ENCODE measurements at regions not wholly inside any gene's neighbourhood (a gene's known extent, or its start where the extent isn't known, plus 50 kb on each side); places are given as distances from the start of the nearest gene placed in this dataset.

DNA sequence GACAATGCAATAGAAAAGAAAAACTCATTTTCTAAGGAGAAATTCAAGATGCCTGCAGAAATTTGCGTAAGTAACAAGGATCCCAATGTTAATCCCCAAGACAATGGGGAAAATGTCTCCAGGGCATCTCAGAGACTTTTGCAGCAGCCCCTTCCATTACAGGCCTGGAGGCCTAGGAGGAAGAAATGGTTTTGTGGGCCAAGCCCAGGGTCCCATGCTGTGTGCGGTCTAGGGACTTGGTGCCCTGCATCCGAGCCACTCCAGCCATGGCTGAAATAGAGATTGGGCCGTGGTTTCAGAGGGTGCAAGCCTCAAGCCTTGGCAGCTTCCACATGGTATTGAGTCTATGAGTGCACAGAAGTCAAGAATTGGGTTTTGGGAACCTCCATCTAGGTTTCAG is 103.9 kb upstream of the ACVR1 start:
- BruUV-seq (replicated peaks) = no TSS peak

GRCh38 chr2:157971702-157972101 is 95.6 kb upstream of the ACVR1 start:
- intact Hi-C loops (cut with micrococcal nuclease) = no loop called here
- CTCF ChIA-PET = no interaction called here
- no peak for DNase-seq (ENCODE audit: low read depth, low spot score)

More for the DNA sequence above, 103.9 kb upstream of the ACVR1 start:
- Histone ChIP-seq H3K36me3 (ENCODE audit: control insufficient read depth in 1 of 2, insufficient read depth in 2 of 2, low read length in 2 of 2) (no peaks in the 10 kb centered on the region), H3K9ac (ENCODE audit: low read length) (no peak overlapping the region), H3K9me3 (ENCODE audit: control insufficient read depth in 1 of 2, insufficient read depth in 1 of 2, low read depth in 1 of 2, low read length in 2 of 2) (no peaks in the 10 kb centered on the region; a peak in 1 of 4 replicates), H3K79me2 (ENCODE audit: insufficient read depth, low read length) (no peaks in the 10 kb centered on the region), H3K4me2 (ENCODE audit: low read length) (no peak overlapping the region), H3K27me3 (ENCODE audit: insufficient read depth, low read length) (no peaks in the 10 kb centered on the region), H4K20me1 (ENCODE audit: insufficient read depth) (no peaks in the 10 kb centered on the region), H3K27ac (ENCODE audit: low read depth, low read length) (no peak overlapping the region), H3K9me2 (ENCODE audit: insufficient read depth) (no peaks in the 10 kb centered on the region), H2AFZ (ENCODE audit: low read depth, low read length, poor library complexity, severe bottlenecking) (no peak overlapping the region), H3K4me3 (replicated peaks in 1 of 2; ENCODE audit: low read depth in 1 of 2, low read length in 2 of 2) (no peak overlapping the region), H3K4me1 (ENCODE audit: control insufficient read depth in 1 of 2, insufficient read depth in 2 of 2, low read length in 2 of 2) (no peaks in the 10 kb centered on the region)
- POLR2A ChIA-PET = no interaction called here
- intact Hi-C loops (cut with micrococcal nuclease) = no loop called here
- no peak for TF ChIP-seq TCF7L2 (IDR thresholded peaks at IDR 0.05; ENCODE audit: borderline replicate concordance, extremely low read depth, insufficient read depth, insufficient read length)
- no peak for TF ChIP-seq JUND (IDR thresholded peaks at IDR 0.05)
- CTCF ChIA-PET = no interaction called here
- ATAC-seq (no peak), DNase-seq (ENCODE audit: low read depth, low spot score) (no peak)
- RAD21 ChIA-PET (ENCODE audit: low non-redundant PET in 1 of 2, low total read pairs in 2 of 2, uncharacterized antibody in 2 of 2, unreplicated experiment in 2 of 2) = no interaction called here

More at GRCh38 chr2:157971702-157972101, 95.6 kb upstream of the ACVR1 start:
- Histone ChIP-seq H3K4me2 (ENCODE audit: low read length) (no peak overlapping the region), H3K9me3 (ENCODE audit: control insufficient read depth in 1 of 2, insufficient read depth in 1 of 2, low read depth in 1 of 2, low read length in 2 of 2) (no peaks in the 10 kb centered on the region), H3K9ac (ENCODE audit: low read length) (no peak overlapping the region), H2AFZ (ENCODE audit: low read depth, low read length, poor library complexity, severe bottlenecking) (no peak overlapping the region), H3K4me3 (replicated peaks in 1 of 2; ENCODE audit: low read depth in 1 of 2, low read length in 2 of 2) (no peak overlapping the region), H3K79me2 (ENCODE audit: insufficient read depth, low read length) (no peaks in the 10 kb centered on the region), H3K9me2 (ENCODE audit: insufficient read depth) (no peaks in the 10 kb centered on the region), H4K20me1 (ENCODE audit: insufficient read depth) (no peaks in the 10 kb centered on the region), H3K4me1 (ENCODE audit: control insufficient read depth in 1 of 2, insufficient read depth in 2 of 2, low read length in 2 of 2) (no peaks in the 10 kb centered on the region), H3K27me3 (ENCODE audit: insufficient read depth, low read length) (no peaks in the 10 kb centered on the region), H3K36me3 (ENCODE audit: control insufficient read depth in 1 of 2, insufficient read depth in 2 of 2, low read length in 2 of 2) (no peaks in the 10 kb centered on the region), H3K27ac (ENCODE audit: low read depth, low read length) (no peak overlapping the region)
- ATAC-seq = no peak
- no TSS peak for BruUV-seq (replicated peaks)
- ChIA-PET RAD21 (ENCODE audit: low non-redundant PET in 1 of 2, low total read pairs in 2 of 2, uncharacterized antibody in 2 of 2, unreplicated experiment in 2 of 2) (no interaction called here), POLR2A (no interaction called here)
- TF ChIP-seq JUND (IDR thresholded peaks at IDR 0.05) (no peak), FOSL1 (IDR thresholded peaks at IDR 0.05; ENCODE audit: low read depth) (no peak), ELF1 (IDR thresholded peaks at IDR 0.05; ENCODE audit: borderline replicate concordance, low read depth) (no peak), ZNF274 (IDR thresholded peaks at IDR 0.05; ENCODE audit: low read depth, low read length) (no peak), EZH2phosphoT487 (IDR thresholded peaks at IDR 0.05; ENCODE audit: borderline replicate concordance) (no peak), TCF7L2 (IDR thresholded peaks at IDR 0.05; ENCODE audit: borderline replicate concordance, extremely low read depth, insufficient read depth, insufficient read length) (no peak), CEBPB (IDR thresholded peaks at IDR 0.05; ENCODE audit: low read depth) (no peak), CBX3 (IDR thresholded peaks at IDR 0.05; ENCODE audit: low read depth) (no peak), RAD21 (IDR thresholded peaks at IDR 0.05; ENCODE audit: low read depth) (no peak), SIN3A (IDR thresholded peaks at IDR 0.05; ENCODE audit: low read depth) (no peak)
